ENCODE measurements at regions not wholly inside any gene's neighbourhood (a gene's known extent, or its start where the extent isn't known, plus 50 kb on each side); places are given as distances from the start of the nearest gene placed in this dataset.

DNA sequence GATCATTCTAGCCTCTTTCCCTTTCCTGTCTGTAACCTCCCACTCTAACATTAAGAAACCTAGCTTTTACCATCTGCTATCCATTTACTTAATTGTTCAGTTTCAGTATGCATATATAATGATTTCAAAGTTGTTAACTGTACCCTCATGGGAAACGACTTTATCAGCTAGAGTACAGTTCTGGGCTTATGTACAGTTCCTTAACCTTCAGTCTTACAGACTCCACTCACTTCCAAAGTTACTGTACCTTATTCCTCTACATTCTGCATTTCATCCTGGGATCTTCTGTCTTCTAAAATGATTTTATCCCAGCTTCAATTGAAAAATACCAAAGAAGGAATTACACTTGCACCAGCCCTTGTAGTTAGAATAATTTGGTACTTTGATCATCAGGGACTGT lies 108.7 kb upstream of the KCNE2 start:
- TF ChIP-seq, protein P1, sequence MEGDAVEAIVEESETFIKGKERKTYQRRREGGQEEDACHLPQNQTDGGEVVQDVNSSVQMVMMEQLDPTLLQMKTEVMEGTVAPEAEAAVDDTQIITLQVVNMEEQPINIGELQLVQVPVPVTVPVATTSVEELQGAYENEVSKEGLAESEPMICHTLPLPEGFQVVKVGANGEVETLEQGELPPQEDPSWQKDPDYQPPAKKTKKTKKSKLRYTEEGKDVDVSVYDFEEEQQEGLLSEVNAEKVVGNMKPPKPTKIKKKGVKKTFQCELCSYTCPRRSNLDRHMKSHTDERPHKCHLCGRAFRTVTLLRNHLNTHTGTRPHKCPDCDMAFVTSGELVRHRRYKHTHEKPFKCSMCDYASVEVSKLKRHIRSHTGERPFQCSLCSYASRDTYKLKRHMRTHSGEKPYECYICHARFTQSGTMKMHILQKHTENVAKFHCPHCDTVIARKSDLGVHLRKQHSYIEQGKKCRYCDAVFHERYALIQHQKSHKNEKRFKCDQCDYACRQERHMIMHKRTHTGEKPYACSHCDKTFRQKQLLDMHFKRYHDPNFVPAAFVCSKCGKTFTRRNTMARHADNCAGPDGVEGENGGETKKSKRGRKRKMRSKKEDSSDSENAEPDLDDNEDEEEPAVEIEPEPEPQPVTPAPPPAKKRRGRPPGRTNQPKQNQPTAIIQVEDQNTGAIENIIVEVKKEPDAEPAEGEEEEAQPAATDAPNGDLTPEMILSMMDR (IDR thresholded peaks at IDR 0.05; ENCODE audit: low read depth, low read length): no peak
- TF ChIP-seq, protein P2, sequence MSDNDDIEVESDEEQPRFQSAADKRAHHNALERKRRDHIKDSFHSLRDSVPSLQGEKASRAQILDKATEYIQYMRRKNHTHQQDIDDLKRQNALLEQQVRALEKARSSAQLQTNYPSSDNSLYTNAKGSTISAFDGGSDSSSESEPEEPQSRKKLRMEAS (IDR thresholded peaks at IDR 0.05; ENCODE audit: low read depth, low read length): no peak
- no peak for TF ChIP-seq POLR2A (IDR thresholded peaks at IDR 0.05; ENCODE audit: extremely low read depth, insufficient read length)
- TF ChIP-seq MYC (IDR thresholded peaks at IDR 0.05; ENCODE audit: low read depth, low read length): no peak

Data from NB4 (cell line).